ENCODE measurements at regions not wholly inside any gene's neighbourhood (a gene's known extent, or its start where the extent isn't known, plus 50 kb on each side); places are given as distances from the start of the nearest gene placed in this dataset.
"Not testable (repeated sequence)": the region's sequence is repeated elsewhere in the genome, so short reads cannot be mapped to it uniquely, and the experiment has no call there.

- Histone ChIP-seq H3K36me3 (ENCODE audit: control insufficient read depth, insufficient read depth, low read length) (no peaks in the 10 kb centered on the region), H3K27me3 (ENCODE audit: control insufficient read depth, insufficient read depth, low read length) (no peaks in the 10 kb centered on the region), H3K27ac (ENCODE audit: low read depth, low read length) (no peak overlapping the region), H3K9ac (ENCODE audit: low read length) (no peak overlapping the region), H3K4me3 (ENCODE audit: low read length) (no peak overlapping the region), H3K4me1 (ENCODE audit: control insufficient read depth, insufficient read depth, low read length) (no peaks in the 10 kb centered on the region)
Observed at GRCh38 chr14:37650356-37651037, 55.1 kb downstream of the TTC6 start.

- Histone ChIP-seq H3K4me3 (ENCODE audit: low read length) (no peak overlapping the region), H3K4me1 (ENCODE audit: control insufficient read depth, insufficient read depth, low read length) (no peaks in the 10 kb centered on the region), H3K9ac (ENCODE audit: low read length) (no peak overlapping the region), H3K27ac (ENCODE audit: low read depth, low read length) (no peak overlapping the region), H3K27me3 (ENCODE audit: control insufficient read depth, insufficient read depth, low read length) (no peaks in the 10 kb centered on the region), H3K36me3 (ENCODE audit: control insufficient read depth, insufficient read depth, low read length) (no peaks in the 10 kb centered on the region)
Observed at GRCh38 chr14:37652042-37652441, 56.6 kb downstream of the TTC6 start.

GRCh38 chr14:37655418-37655817 is 60.0 kb downstream of the TTC6 start:
- H3K4me1 ChIP-seq (ENCODE audit: control insufficient read depth, insufficient read depth, low read length): no peaks in the 10 kb centered on the region
- no peaks in the 10 kb centered on the region for H3K27me3 ChIP-seq (ENCODE audit: control insufficient read depth, insufficient read depth, low read length)
- no peak overlapping the region for H3K9ac ChIP-seq (ENCODE audit: low read length)
- H3K4me3 ChIP-seq (ENCODE audit: low read length): no peak overlapping the region
- no peaks in the 10 kb centered on the region for H3K36me3 ChIP-seq (ENCODE audit: control insufficient read depth, insufficient read depth, low read length)
- H3K27ac ChIP-seq (ENCODE audit: low read depth, low read length): no peak overlapping the region

GRCh38 chr14:37658156-37658555 is 62.7 kb downstream of the TTC6 start:
- no peaks in the 10 kb centered on the region for H3K4me1 ChIP-seq (ENCODE audit: control insufficient read depth, insufficient read depth, low read length)
- H3K27ac ChIP-seq (ENCODE audit: low read depth, low read length): no peak overlapping the region

GRCh38 chr14:37663498-37663897 is 68.1 kb downstream of the TTC6 start:
- Histone ChIP-seq H3K27ac (ENCODE audit: low read depth, low read length) (no peak overlapping the region), H3K9ac (ENCODE audit: low read length) (no peak overlapping the region), H3K36me3 (ENCODE audit: control insufficient read depth, insufficient read depth, low read length) (no peaks in the 10 kb centered on the region), H3K27me3 (ENCODE audit: control insufficient read depth, insufficient read depth, low read length) (no peaks in the 10 kb centered on the region), H3K4me3 (ENCODE audit: low read length) (no peak overlapping the region), H3K4me1 (ENCODE audit: control insufficient read depth, insufficient read depth, low read length) (no peaks in the 10 kb centered on the region)

More at GRCh38 chr14:37658156-37658555, 62.7 kb downstream of the TTC6 start:
- H3K36me3 ChIP-seq (ENCODE audit: control insufficient read depth, insufficient read depth, low read length): no peaks in the 10 kb centered on the region
- no peak overlapping the region for H3K4me3 ChIP-seq (ENCODE audit: low read length)
- no peak overlapping the region for H3K9ac ChIP-seq (ENCODE audit: low read length)
- H3K27me3 ChIP-seq (ENCODE audit: control insufficient read depth, insufficient read depth, low read length): no peaks in the 10 kb centered on the region

- Histone ChIP-seq H3K27me3 (ENCODE audit: control insufficient read depth, insufficient read depth, low read length) (no peaks in the 10 kb centered on the region), H3K4me3 (ENCODE audit: low read length) (no peak overlapping the region), H3K27ac (ENCODE audit: low read depth, low read length) (no peak overlapping the region), H3K4me1 (ENCODE audit: control insufficient read depth, insufficient read depth, low read length) (no peaks in the 10 kb centered on the region), H3K36me3 (ENCODE audit: control insufficient read depth, insufficient read depth, low read length) (no peaks in the 10 kb centered on the region), H3K9ac (ENCODE audit: low read length) (no peak overlapping the region)
Observed at GRCh38 chr14:37665479-37665878, 70.0 kb downstream of the TTC6 start.

GRCh38 chr14:37665951-37666350 is 70.5 kb downstream of the TTC6 start:
- H3K27ac ChIP-seq (ENCODE audit: low read depth, low read length): no peak overlapping the region
- no peaks in the 10 kb centered on the region for H3K4me1 ChIP-seq (ENCODE audit: control insufficient read depth, insufficient read depth, low read length)
- H3K27me3 ChIP-seq (ENCODE audit: control insufficient read depth, insufficient read depth, low read length): no peaks in the 10 kb centered on the region
- H3K4me3 ChIP-seq (ENCODE audit: low read length): no peak overlapping the region
- H3K9ac ChIP-seq (ENCODE audit: low read length): no peak overlapping the region
- no peaks in the 10 kb centered on the region for H3K36me3 ChIP-seq (ENCODE audit: control insufficient read depth, insufficient read depth, low read length)

- Histone ChIP-seq H3K4me3 (ENCODE audit: low read length) (no peak overlapping the region), H3K27ac (ENCODE audit: low read depth, low read length) (no peak overlapping the region), H3K36me3 (ENCODE audit: control insufficient read depth, insufficient read depth, low read length) (no peaks in the 10 kb centered on the region), H3K9ac (ENCODE audit: low read length) (no peak overlapping the region), H3K27me3 (ENCODE audit: control insufficient read depth, insufficient read depth, low read length) (no peaks in the 10 kb centered on the region), H3K4me1 (ENCODE audit: control insufficient read depth, insufficient read depth, low read length) (no peaks in the 10 kb centered on the region)
Observed at GRCh38 chr14:37668646-37669045, 73.2 kb downstream of the TTC6 start.

- Histone ChIP-seq H3K4me3 (ENCODE audit: low read length) (no peak overlapping the region), H3K27ac (ENCODE audit: low read depth, low read length) (no peak overlapping the region), H3K9ac (ENCODE audit: low read length) (no peak overlapping the region), H3K36me3 (ENCODE audit: control insufficient read depth, insufficient read depth, low read length) (no peaks in the 10 kb centered on the region), H3K4me1 (ENCODE audit: control insufficient read depth, insufficient read depth, low read length) (no peaks in the 10 kb centered on the region), H3K27me3 (ENCODE audit: control insufficient read depth, insufficient read depth, low read length) (no peaks in the 10 kb centered on the region)
Observed at GRCh38 chr14:37669242-37669641, 73.8 kb downstream of the TTC6 start.

GRCh38 chr14:37673439-37673838 is 78.0 kb downstream of the TTC6 start:
- Histone ChIP-seq H3K4me3 (ENCODE audit: low read length) (no peak overlapping the region), H3K9ac (ENCODE audit: low read length) (no peak overlapping the region), H3K4me1 (ENCODE audit: control insufficient read depth, insufficient read depth, low read length) (no peaks in the 10 kb centered on the region), H3K36me3 (ENCODE audit: control insufficient read depth, insufficient read depth, low read length) (no peaks in the 10 kb centered on the region), H3K27me3 (ENCODE audit: control insufficient read depth, insufficient read depth, low read length) (no peaks in the 10 kb centered on the region), H3K27ac (ENCODE audit: low read depth, low read length) (no peak overlapping the region)

- no peaks in the 10 kb centered on the region for H3K27me3 ChIP-seq (ENCODE audit: control insufficient read depth, insufficient read depth, low read length)
- no peaks in the 10 kb centered on the region for H3K36me3 ChIP-seq (ENCODE audit: control insufficient read depth, insufficient read depth, low read length)
- H3K9ac ChIP-seq (ENCODE audit: low read length): no peak overlapping the region
- no peaks in the 10 kb centered on the region for H3K4me1 ChIP-seq (ENCODE audit: control insufficient read depth, insufficient read depth, low read length)
- H3K4me3 ChIP-seq (ENCODE audit: low read length): no peak overlapping the region
- H3K27ac ChIP-seq (ENCODE audit: low read depth, low read length): no peak overlapping the region
Observed at GRCh38 chr14:37678916-37679315, 83.5 kb downstream of the TTC6 start.

GRCh38 chr14:37681486-37681885 is 86.1 kb downstream of the TTC6 start:
- Histone ChIP-seq H3K27me3 (ENCODE audit: control insufficient read depth, insufficient read depth, low read length) (no peaks in the 10 kb centered on the region), H3K27ac (ENCODE audit: low read depth, low read length) (no peak overlapping the region), H3K9ac (ENCODE audit: low read length) (no peak overlapping the region), H3K4me3 (ENCODE audit: low read length) (no peak overlapping the region), H3K36me3 (ENCODE audit: control insufficient read depth, insufficient read depth, low read length) (no peaks in the 10 kb centered on the region), H3K4me1 (ENCODE audit: control insufficient read depth, insufficient read depth, low read length) (no peaks in the 10 kb centered on the region)

- H3K4me1 ChIP-seq (ENCODE audit: control insufficient read depth, insufficient read depth, low read length); H3K27me3 ChIP-seq (ENCODE audit: control insufficient read depth, insufficient read depth, low read length); H3K36me3 ChIP-seq (ENCODE audit: control insufficient read depth, insufficient read depth, low read length); H3K27ac ChIP-seq (ENCODE audit: low read depth, low read length); H3K9ac ChIP-seq (ENCODE audit: low read length); H3K4me3 ChIP-seq (ENCODE audit: low read length): not testable (repeated sequence)
Observed at GRCh38 chr14:37692680-37693079, 97.3 kb downstream of the TTC6 start.

Data from rectal smooth muscle tissue (tissue), 1 donor.